NB4 (cell line): ENCODE measurements at regions not wholly inside any gene's neighbourhood (a gene's known extent, or its start where the extent isn't known, plus 50 kb on each side); places are given as distances from the start of the nearest gene placed in this dataset.

Experiments used
- DNase-seq: peaks from one replicate; pipeline ENCODE4 v3.0.0; 2010; ENCODE audit warnings: low read depth
- H3K4me3 ChIP-seq: one replicate; pipeline ENCODE4 v1.5.1; 2011; ENCODE audit warnings: mild to moderate bottlenecking, low read depth, low read length, moderate library complexity
- MYC ChIP-seq: IDR thresholded peaks from 2 replicates; pipeline ENCODE4 v1.6.1; 2011; ENCODE audit warnings: low read depth, low read length
- POLR2A ChIP-seq: IDR thresholded peaks from 2 replicates; pipeline ENCODE4 v1.6.1; 2011; ENCODE audit warnings: mild to moderate bottlenecking; ENCODE audit not compliant: insufficient read length; ENCODE audit errors: extremely low read depth
- TF ChIP-seq, protein P1 (sequence below): IDR thresholded peaks from 2 replicates; pipeline ENCODE4 v1.6.1; 2011; ENCODE audit warnings: low read depth, low read length
- TF ChIP-seq, protein P2 (sequence below): IDR thresholded peaks from one replicate; pipeline ENCODE4 v1.5.1; 2012; ENCODE audit warnings: low read depth, low read length

DNA sequence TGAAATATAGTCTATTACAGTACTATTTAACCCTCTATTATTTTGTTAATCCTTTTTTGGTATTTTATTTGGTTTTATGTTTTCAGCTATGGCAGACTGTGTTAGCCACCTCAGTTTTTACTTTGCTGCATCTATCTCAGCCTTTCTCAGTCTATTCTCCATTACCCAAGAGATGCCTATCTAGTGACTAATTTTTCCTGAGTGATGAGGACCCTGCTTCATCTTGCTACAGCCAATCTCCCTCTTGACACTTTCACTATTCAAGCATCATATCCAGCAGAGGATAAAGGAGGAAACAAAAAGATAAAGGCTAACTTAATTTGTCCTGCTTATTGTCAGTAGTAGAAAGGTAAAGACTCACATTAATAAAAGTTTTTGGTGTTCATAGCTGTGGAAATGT, 141.8 kb upstream of the NECTIN3 start:
- no peak overlapping the region for H3K4me3 ChIP-seq
- TF ChIP-seq POLR2A (no peak), MYC (no peak)
- TF ChIP-seq, protein P1, sequence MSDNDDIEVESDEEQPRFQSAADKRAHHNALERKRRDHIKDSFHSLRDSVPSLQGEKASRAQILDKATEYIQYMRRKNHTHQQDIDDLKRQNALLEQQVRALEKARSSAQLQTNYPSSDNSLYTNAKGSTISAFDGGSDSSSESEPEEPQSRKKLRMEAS: no peak
- TF ChIP-seq, protein P2, sequence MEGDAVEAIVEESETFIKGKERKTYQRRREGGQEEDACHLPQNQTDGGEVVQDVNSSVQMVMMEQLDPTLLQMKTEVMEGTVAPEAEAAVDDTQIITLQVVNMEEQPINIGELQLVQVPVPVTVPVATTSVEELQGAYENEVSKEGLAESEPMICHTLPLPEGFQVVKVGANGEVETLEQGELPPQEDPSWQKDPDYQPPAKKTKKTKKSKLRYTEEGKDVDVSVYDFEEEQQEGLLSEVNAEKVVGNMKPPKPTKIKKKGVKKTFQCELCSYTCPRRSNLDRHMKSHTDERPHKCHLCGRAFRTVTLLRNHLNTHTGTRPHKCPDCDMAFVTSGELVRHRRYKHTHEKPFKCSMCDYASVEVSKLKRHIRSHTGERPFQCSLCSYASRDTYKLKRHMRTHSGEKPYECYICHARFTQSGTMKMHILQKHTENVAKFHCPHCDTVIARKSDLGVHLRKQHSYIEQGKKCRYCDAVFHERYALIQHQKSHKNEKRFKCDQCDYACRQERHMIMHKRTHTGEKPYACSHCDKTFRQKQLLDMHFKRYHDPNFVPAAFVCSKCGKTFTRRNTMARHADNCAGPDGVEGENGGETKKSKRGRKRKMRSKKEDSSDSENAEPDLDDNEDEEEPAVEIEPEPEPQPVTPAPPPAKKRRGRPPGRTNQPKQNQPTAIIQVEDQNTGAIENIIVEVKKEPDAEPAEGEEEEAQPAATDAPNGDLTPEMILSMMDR: no peak
- DNase-seq: no peak

DNA sequence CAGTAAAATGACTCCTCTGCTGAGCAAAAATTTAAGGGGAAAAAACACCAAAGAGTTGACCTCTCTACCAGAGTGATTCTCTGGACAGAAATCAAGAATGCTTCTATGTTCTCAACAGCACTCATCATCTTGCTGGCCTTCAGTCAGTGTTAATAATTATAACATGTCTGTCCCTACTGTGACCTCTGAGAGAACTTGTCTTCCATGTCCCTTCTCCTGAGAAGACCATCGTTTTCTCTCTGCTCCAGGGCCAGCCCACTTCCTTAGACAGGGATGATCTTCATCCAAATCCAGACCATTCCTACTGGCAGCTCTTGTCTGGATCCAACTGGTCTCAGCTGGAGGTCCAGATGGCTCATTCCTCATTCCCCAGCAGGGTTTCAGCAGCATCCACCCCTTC, 139.0 kb upstream of the NECTIN3 start:
- TF ChIP-seq, protein P1: no peak
- TF ChIP-seq POLR2A: no peak
- TF ChIP-seq, protein P2: no peak
- no peak for TF ChIP-seq MYC
- no peak overlapping the region for H3K4me3 ChIP-seq
- no peak for DNase-seq

DNA sequence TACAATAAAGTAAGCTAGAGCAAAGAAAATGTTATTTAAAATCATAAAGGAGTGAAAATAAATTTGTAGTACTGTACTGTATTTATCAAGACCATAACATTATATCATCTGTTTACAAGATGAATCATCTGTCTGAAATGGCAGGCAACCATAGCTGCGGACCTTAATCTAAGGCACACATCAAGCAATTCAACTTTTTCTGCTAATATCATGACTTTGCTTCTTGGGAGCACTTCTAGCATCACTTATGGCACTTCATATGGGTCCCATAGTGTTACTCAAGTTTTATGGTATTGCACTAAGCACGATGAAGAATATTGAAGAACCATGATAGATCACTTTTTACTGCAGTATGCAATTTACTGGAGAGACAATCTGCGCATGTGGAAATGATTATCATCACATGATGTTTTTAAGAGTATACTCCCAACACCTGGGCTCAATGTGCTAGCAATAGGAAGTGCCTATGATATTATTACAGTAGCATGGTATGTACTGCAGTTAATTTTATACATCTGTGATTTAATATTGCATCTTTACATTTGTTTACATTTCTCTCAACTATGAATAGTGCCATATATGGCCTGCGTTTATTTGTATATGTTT, 137.7 kb upstream of the NECTIN3 start:
- no peak for DNase-seq
- no peak overlapping the region for H3K4me3 ChIP-seq
- TF ChIP-seq, protein P2: no peak
- TF ChIP-seq POLR2A (no peak), MYC (no peak)
- TF ChIP-seq, protein P1: no peak

DNA sequence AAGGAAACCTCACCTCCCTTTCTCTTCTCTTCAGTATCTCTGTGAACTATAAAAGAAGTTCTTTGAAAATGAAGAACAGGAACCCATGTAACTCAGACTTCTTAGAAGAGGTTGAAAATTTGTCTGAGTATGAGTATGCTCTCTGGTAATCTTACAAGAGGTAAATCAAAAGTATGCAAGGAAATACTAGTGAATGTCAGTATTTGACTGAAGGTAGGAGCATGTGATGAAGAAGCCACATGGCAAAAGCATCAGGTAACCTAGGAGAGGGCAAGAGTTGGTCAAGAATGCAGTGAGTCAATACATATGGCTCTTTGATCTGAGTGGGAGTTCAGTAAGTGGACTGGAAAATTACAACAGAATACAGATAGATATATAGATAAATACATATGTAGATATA, 133.0 kb upstream of the NECTIN3 start:
- TF ChIP-seq MYC: no peak

DNA sequence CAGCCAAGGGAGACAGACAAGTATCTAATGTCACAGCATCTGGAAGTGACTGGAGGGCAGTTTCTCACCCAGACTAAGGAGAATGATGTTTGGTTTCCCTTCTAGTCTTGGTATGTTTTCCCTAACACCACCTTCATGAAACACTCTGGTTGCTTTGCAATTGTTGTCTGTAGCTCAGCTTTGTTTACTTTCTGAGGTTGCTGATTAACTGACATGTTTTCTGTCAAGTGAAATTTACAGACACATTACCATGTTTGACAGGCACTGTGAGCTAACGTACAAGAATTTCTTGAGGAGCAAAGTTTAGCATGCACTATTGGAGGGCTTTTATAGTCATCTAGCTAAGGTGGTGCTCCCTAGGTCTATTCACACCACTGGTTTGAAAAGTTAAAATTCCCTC, 131.6 kb upstream of the NECTIN3 start:
- DNase-seq: no peak
- TF ChIP-seq, protein P2: no peak
- TF ChIP-seq, protein P1: no peak
- TF ChIP-seq POLR2A (no peak), MYC (no peak)
- H3K4me3 ChIP-seq: no peak overlapping the region

More for the DNA sequence above, 133.0 kb upstream of the NECTIN3 start:
- no peak overlapping the region for H3K4me3 ChIP-seq
- no peak for DNase-seq

DNA sequence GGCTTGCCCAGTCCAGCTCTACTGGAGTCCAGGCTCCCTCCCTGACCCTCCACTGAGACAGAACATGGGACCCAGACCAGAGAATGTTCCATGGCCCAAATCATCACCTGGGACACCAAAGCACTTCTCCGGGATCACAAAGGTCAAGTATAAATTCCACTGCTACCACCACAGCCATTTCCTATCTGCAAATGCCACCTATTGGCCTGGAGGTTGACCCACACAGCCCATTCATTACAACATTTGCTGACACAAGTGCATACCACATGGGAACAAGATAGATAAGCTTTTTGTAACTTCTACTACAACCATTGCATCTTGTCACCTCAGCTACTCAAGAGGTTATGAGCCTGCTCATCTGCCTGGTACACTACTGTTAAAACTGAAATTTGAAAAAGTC, 126.8 kb upstream of the NECTIN3 start:
- no peak for DNase-seq
- no peak overlapping the region for H3K4me3 ChIP-seq
- TF ChIP-seq, protein P1: no peak
- TF ChIP-seq, protein P2: no peak
- TF ChIP-seq MYC: no peak
- no peak for TF ChIP-seq POLR2A
